Body of pancreas (tissue), 4 donors: ENCODE measurements at regions not wholly inside any gene's neighbourhood (a gene's known extent, or its start where the extent isn't known, plus 50 kb on each side); places are given as distances from the start of the nearest gene placed in this dataset.

Experiments used
- CTCF ChIP-seq, 7 experiments: fragments of 450-650 bp in 4 of 7; fragments of 200-600 bp in 3 of 7; sonication (generic) in 3 of 7; IDR thresholded peaks; one replicate each; pipeline ENCODE4 v1.5.1; 2016 to 2019; ENCODE audit warnings: antibody characterized with exemption in 7 of 7
- POLR2A ChIP-seq, 3 donors: fragments of 450-650 bp; IDR thresholded peaks; one replicate each; pipeline ENCODE4 v1.6.1; 2016; ENCODE audit warnings: antibody characterized with exemption in 3 of 3, mild to moderate bottlenecking in 2 of 3

GRCh38 chr16:72576189-72576588, 404.2 kb upstream of the PMFBP1 start:
- TF ChIP-seq CTCF (IDR thresholded peaks at IDR 0.05) (no peak), POLR2A (IDR thresholded peaks at IDR 0.05) (no peak)
